HCT116 (cell line): ENCODE measurements at regions not wholly inside any gene's neighbourhood (a gene's known extent, or its start where the extent isn't known, plus 50 kb on each side); places are given as distances from the start of the nearest gene placed in this dataset.
A peak's percentile ranks its signal among the peaks of the same experiment; 100 is the strongest.

ENCODE experiments used
- ATAC-seq: fragments of 200-7000 bp; cut with Tn5 transposase; 2 replicates; pipeline ENCODE4 v1.9.1; 2020; ENCODE audit warnings: mild to moderate bottlenecking, moderate library complexity
- BruUV-seq: library from RNA; stranded (reverse); fragments of 400-500 nt; replicated peaks from 2 replicates; lab custom pipeline; 2021; lab: Mats Ljungman, UMichigan
- CTCF ChIA-PET: fragments of 300-600 bp; sonication (Branson Sonifier 250); formaldehyde crosslinking; loops from one replicate; lab custom pipeline; 2021; ENCODE audit warnings: antibody characterized with exemption; lab: Charles Lee
- POLR2A ChIA-PET: fragments of 300-600, 350-600 bp; sonication (Branson Sonifier 250); formaldehyde crosslinking; loops from one replicate; lab custom pipeline; 2021; ENCODE audit warnings: antibody characterized with exemption; lab: Charles Lee
- RAD21 ChIA-PET, 2 experiments: fragments of 300-600 bp; sonication (Branson Sonifier 250); formaldehyde crosslinking; loops; one replicate each; lab custom pipeline; 2023; ENCODE audit warnings: low total read pairs in 2 of 2; ENCODE audit not compliant: uncharacterized antibody in 2 of 2, unreplicated experiment in 2 of 2, low non-redundant PET in 1 of 2; lab: Charles Lee
- DNase-seq: peaks from one replicate; pipeline ENCODE4 v3.0.0-alpha.2; 2010; ENCODE audit warnings: low read depth, low spot score
- H2AFZ ChIP-seq: fragments of 200-600 bp; shearing (Covaris generic), sonication (generic); 2 replicates; pipeline ENCODE4 v1.6.1; 2017; ENCODE audit warnings: low read depth, mixed run types, mixed read lengths, antibody characterized with exemption, low read length; ENCODE audit not compliant: poor library complexity, severe bottlenecking
- H3K27ac ChIP-seq: 2 replicates; pipeline ENCODE4 v1.5.1; 2012; ENCODE audit warnings: low read depth, low read length
- H3K27me3 ChIP-seq: fragments of 200-600 bp; sonication (generic); 2 replicates; pipeline ENCODE4 v1.6.1; 2016; ENCODE audit warnings: mixed run types, low read length, mixed read lengths; ENCODE audit not compliant: insufficient read depth
- H3K36me3 ChIP-seq, 2 experiments: fragments of 200-500 bp in 1 of 2; fragments of 200-600 bp in 1 of 2; sonication (Bioruptor generic) in 1 of 2; sonication (generic) in 1 of 2; 2 replicates each; pipeline versions ENCODE4 v1.5.1 to v1.6.1; 2014 to 2016; ENCODE audit warnings: low read length in 2 of 2, inconsistent platforms in 1 of 2, mixed read lengths in 1 of 2, mixed run types in 1 of 2; ENCODE audit not compliant: insufficient read depth in 2 of 2, control insufficient read depth in 1 of 2
- H3K4me1 ChIP-seq, 2 experiments: fragments of 200-600 bp in 1 of 2; sonication (generic) in 1 of 2; 2 replicates each; pipeline versions ENCODE4 v1.5.1 to v1.6.1; 2012 to 2017; ENCODE audit warnings: low read length in 2 of 2, inconsistent platforms in 1 of 2, mild to moderate bottlenecking in 1 of 2, mixed read lengths in 1 of 2, mixed run types in 1 of 2, moderate library complexity in 1 of 2; ENCODE audit not compliant: insufficient read depth in 2 of 2, control insufficient read depth in 1 of 2
- H3K4me2 ChIP-seq: fragments of 200-600 bp; sonication (generic); 2 replicates; pipeline ENCODE4 v1.6.1; 2017; ENCODE audit warnings: mixed run types, low read length, mixed read lengths
- H3K4me3 ChIP-seq, 2 experiments: fragments of 200-600 bp in 1 of 2; sonication (generic) in 1 of 2; replicated peaks in 1 of 2; 2 replicates each; pipeline ENCODE4 v1.5.1; 2011 to 2016; ENCODE audit warnings: low read length in 2 of 2, control low read depth in 1 of 2, low read depth in 1 of 2, mild to moderate bottlenecking in 1 of 2, mixed read lengths in 1 of 2, mixed run types in 1 of 2
- H3K79me2 ChIP-seq: fragments of 200-600 bp; sonication (generic); 2 replicates; pipeline ENCODE4 v1.6.1; 2017; ENCODE audit warnings: mild to moderate bottlenecking, mixed run types, low read length, moderate library complexity, mixed read lengths; ENCODE audit not compliant: insufficient read depth
- H3K9ac ChIP-seq: fragments of 200-600 bp; sonication (generic); 2 replicates; pipeline ENCODE4 v1.6.1; 2016; ENCODE audit warnings: low read length, mixed read lengths
- H3K9me2 ChIP-seq: fragments of 200-600 bp; sonication (generic), shearing (Covaris generic); 2 replicates; pipeline ENCODE4 v1.6.1; 2017; ENCODE audit warnings: mixed run types, mild to moderate bottlenecking, moderate library complexity; ENCODE audit not compliant: insufficient read depth
- H3K9me3 ChIP-seq, 2 experiments: fragments of 200-500 bp in 1 of 2; fragments of 200-600 bp in 1 of 2; sonication (Bioruptor generic) in 1 of 2; sonication (generic) in 1 of 2; 2 replicates each; pipeline ENCODE4 v1.6.1; 2014 to 2017; ENCODE audit warnings: low read length in 2 of 2, mixed read lengths in 2 of 2, inconsistent platforms in 1 of 2, low read depth in 1 of 2, mild to moderate bottlenecking in 1 of 2, mixed run types in 1 of 2, moderate library complexity in 1 of 2; ENCODE audit not compliant: control insufficient read depth in 1 of 2, insufficient read depth in 1 of 2
- H4K20me1 ChIP-seq: fragments of 200-600 bp; sonication (generic), shearing (Covaris generic); 2 replicates; pipeline ENCODE4 v1.6.1; 2017; ENCODE audit warnings: mixed run types, mild to moderate bottlenecking, moderate library complexity; ENCODE audit not compliant: insufficient read depth
- CBX3 ChIP-seq: IDR thresholded peaks from 2 replicates; pipeline ENCODE4 v1.6.1; 2012; ENCODE audit warnings: low read depth
- CEBPB ChIP-seq: IDR thresholded peaks from 2 replicates; pipeline ENCODE4 v1.6.1; 2012; ENCODE audit warnings: low read depth
- EGR1 ChIP-seq: IDR thresholded peaks from 2 replicates; pipeline ENCODE4 v1.6.1; 2012; ENCODE audit warnings: low read depth
- ELF1 ChIP-seq: IDR thresholded peaks from 2 replicates; pipeline ENCODE4 v1.6.1; 2012; ENCODE audit warnings: low read depth, borderline replicate concordance
- EZH2 ChIP-seq: fragments of 200-600 bp; sonication (generic); IDR thresholded peaks from 2 replicates; pipeline ENCODE4 v1.6.1; 2017; ENCODE audit warnings: antibody characterized with exemption, mixed run types
- FOSL1 ChIP-seq: IDR thresholded peaks from 2 replicates; pipeline ENCODE4 v1.6.1; 2012; ENCODE audit warnings: low read depth
- JUND ChIP-seq: IDR thresholded peaks from 2 replicates; pipeline ENCODE4 v1.6.1; 2012
- POLR2A ChIP-seq: IDR thresholded peaks from 2 replicates; pipeline ENCODE4 v1.7.0; 2011; ENCODE audit warnings: borderline replicate concordance; ENCODE audit not compliant: insufficient read depth, insufficient read length; ENCODE audit errors: extremely low read depth
- POLR2AphosphoS5 ChIP-seq: IDR thresholded peaks from 2 replicates; pipeline ENCODE4 v1.6.1; 2011; ENCODE audit warnings: mild to moderate bottlenecking, low read depth, low read length, moderate library complexity
- SIN3A ChIP-seq: IDR thresholded peaks from 2 replicates; pipeline ENCODE4 v1.6.1; 2012; ENCODE audit warnings: low read depth
- SP1 ChIP-seq: IDR thresholded peaks from 2 replicates; pipeline ENCODE4 v1.6.1; 2012; ENCODE audit warnings: low read depth
- SRF ChIP-seq: IDR thresholded peaks from 2 replicates; pipeline ENCODE4 v1.6.1; 2012; ENCODE audit warnings: low read depth
- TCF7L2 ChIP-seq: IDR thresholded peaks from 2 replicates; pipeline ENCODE4 v1.7.0; 2011; ENCODE audit warnings: borderline replicate concordance, inconsistent platforms; ENCODE audit not compliant: insufficient read depth, insufficient read length; ENCODE audit errors: extremely low read depth
- YY1 ChIP-seq: IDR thresholded peaks from 2 replicates; pipeline ENCODE4 v1.6.1; 2011; ENCODE audit warnings: low read length, low read depth, moderate library complexity, mild to moderate bottlenecking; ENCODE audit not compliant: insufficient replicate concordance; ENCODE audit errors: extremely low read depth
- ZFX ChIP-seq: fragments of 450-650 bp; IDR thresholded peaks from 2 replicates; pipeline ENCODE4 v1.6.1; 2017
- ZNF274 ChIP-seq: fragments of 200-500 bp; sonication (Bioruptor generic); IDR thresholded peaks from 2 replicates; pipeline ENCODE4 v1.6.1; 2014; ENCODE audit warnings: mild to moderate bottlenecking, low read depth, low read length, inconsistent platforms
- intact Hi-C: fragments of 100-400 bp; cut with micrococcal nuclease; formaldehyde crosslinking; loops from 2 replicates; pipeline ENCODE4 v1.10.0; 2022
- TF ChIP-seq, protein P1 (sequence below): IDR thresholded peaks from 2 replicates; pipeline ENCODE4 v1.6.1; 2012
- TF ChIP-seq, protein P2 (sequence below): IDR thresholded peaks from 2 replicates; pipeline ENCODE4 v1.6.1; 2012
- TF ChIP-seq, protein P3 (sequence below), 3 experiments: fragments of 200-600 bp in 1 of 3; sonication (generic) in 1 of 3; IDR thresholded peaks in 2 of 3; conservative IDR thresholded peaks in 1 of 3; 2 replicates each; pipeline ENCODE4 v1.5.1; 2012 to 2017; ENCODE audit warnings: low read depth in 2 of 3, low read length in 2 of 3, antibody characterized with exemption in 1 of 3, borderline replicate concordance in 1 of 3, control low read depth in 1 of 3, mild to moderate bottlenecking in 1 of 3, mixed read lengths in 1 of 3, mixed run types in 1 of 3, moderate library complexity in 1 of 3; ENCODE audit not compliant: insufficient read depth in 1 of 3
- TF ChIP-seq, protein P4 (sequence below): IDR thresholded peaks from 2 replicates; pipeline ENCODE4 v1.6.1; 2012; ENCODE audit warnings: low read depth
- TF ChIP-seq, protein P5 (sequence below): IDR thresholded peaks from 2 replicates; pipeline ENCODE4 v1.6.1; 2011; ENCODE audit warnings: mild to moderate bottlenecking, low read length, moderate library complexity; ENCODE audit not compliant: insufficient replicate concordance; ENCODE audit errors: extremely low read depth

DNA sequence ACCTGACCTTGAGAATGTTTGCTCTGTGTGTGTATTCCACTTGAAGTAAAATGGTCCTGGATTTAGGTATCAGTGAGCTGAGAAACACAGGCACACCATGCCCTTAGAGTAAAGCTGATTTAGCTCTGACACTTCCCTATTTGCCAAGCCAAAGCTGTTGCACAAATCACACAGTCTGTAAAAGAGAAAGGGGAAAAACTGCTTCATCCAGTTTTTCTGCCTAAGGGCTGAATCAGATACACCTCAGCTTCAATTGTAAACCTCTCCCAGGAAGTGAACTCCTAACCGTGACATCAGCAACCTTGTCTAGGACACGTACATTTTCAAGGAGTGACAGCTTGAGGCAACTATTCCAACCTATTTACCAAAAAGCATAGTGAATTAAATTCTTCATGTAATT lies 150.4 kb downstream of the NR4A2 start:
- no peaks in the 10 kb centered on the region for H3K36me3 ChIP-seq
- peak overlapping the region; percentile 39; the same call in 1 of the 2 replicates for H3K27ac ChIP-seq
- ChIA-PET POLR2A (no interaction called here), RAD21 (no interaction called here), CTCF (interaction anchor here (0.7 kb wide), 1 partner anchor 805 kb away, joined by 3 read pairs; no protein-coding TSS in a partner anchor)
- intact Hi-C loops, result loop anchor here (5.0 kb wide), 1 partner anchor 150 kb away; the partner anchor contains the start of gene NR4A2
- H3K9me2 ChIP-seq, result no peaks in the 10 kb centered on the region
- no peaks in the 10 kb centered on the region for H3K9me3 ChIP-seq
- H3K27me3 ChIP-seq, result no peaks in the 10 kb centered on the region
- ATAC-seq (peak; percentile 92), DNase-seq (peak; percentile 92)
- no peak overlapping the region for H2AFZ ChIP-seq
- peak overlapping the region; percentile 53 for H3K4me2 ChIP-seq
- no peaks in the 10 kb centered on the region for H3K79me2 ChIP-seq
- H3K9ac ChIP-seq, result peak overlapping the region; percentile 21
- BruUV-seq, result no TSS peak
- H4K20me1 ChIP-seq, result no peaks in the 10 kb centered on the region
- peak overlapping the region in 1 of 2 experiments; percentile 9; a peak in 2 of 4 replicates for H3K4me3 ChIP-seq
- peaks cover 15 to 22% of the 10 kb centered on the region in 2 experiments for H3K4me1 ChIP-seq
- TF ChIP-seq, protein P1, sequence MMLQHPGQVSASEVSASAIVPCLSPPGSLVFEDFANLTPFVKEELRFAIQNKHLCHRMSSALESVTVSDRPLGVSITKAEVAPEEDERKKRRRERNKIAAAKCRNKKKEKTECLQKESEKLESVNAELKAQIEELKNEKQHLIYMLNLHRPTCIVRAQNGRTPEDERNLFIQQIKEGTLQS, result peak; percentile 61; the same call in 1 of the 2 replicates
- TF ChIP-seq EGR1, result no peak
- TF ChIP-seq, protein P2, sequence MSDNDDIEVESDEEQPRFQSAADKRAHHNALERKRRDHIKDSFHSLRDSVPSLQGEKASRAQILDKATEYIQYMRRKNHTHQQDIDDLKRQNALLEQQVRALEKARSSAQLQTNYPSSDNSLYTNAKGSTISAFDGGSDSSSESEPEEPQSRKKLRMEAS, result peak; percentile 84
- TF ChIP-seq ZFX, result no peak
- peak; percentile 71 for TF ChIP-seq POLR2AphosphoS5
- TF ChIP-seq JUND, result peak; percentile 92
- peak; percentile 95 for TF ChIP-seq CEBPB
- TF ChIP-seq ELF1, result peak; percentile 67
- peak; percentile 58 for TF ChIP-seq YY1
- TF ChIP-seq, protein P3, sequence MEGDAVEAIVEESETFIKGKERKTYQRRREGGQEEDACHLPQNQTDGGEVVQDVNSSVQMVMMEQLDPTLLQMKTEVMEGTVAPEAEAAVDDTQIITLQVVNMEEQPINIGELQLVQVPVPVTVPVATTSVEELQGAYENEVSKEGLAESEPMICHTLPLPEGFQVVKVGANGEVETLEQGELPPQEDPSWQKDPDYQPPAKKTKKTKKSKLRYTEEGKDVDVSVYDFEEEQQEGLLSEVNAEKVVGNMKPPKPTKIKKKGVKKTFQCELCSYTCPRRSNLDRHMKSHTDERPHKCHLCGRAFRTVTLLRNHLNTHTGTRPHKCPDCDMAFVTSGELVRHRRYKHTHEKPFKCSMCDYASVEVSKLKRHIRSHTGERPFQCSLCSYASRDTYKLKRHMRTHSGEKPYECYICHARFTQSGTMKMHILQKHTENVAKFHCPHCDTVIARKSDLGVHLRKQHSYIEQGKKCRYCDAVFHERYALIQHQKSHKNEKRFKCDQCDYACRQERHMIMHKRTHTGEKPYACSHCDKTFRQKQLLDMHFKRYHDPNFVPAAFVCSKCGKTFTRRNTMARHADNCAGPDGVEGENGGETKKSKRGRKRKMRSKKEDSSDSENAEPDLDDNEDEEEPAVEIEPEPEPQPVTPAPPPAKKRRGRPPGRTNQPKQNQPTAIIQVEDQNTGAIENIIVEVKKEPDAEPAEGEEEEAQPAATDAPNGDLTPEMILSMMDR (IDR thresholded peaks at IDR 0.05 in 2 of 3, conservative IDR thresholded peaks at IDR 0.05 in 1 of 3; ENCODE audit: borderline replicate concordance in 1 of 3, insufficient read depth in 1 of 3, low read depth in 2 of 3, low read length in 2 of 3), result no peak
- TF ChIP-seq SRF, result peak; percentile 74
- TF ChIP-seq ZNF274, result no peak
- peak; percentile 96 for TF ChIP-seq CBX3
- no peak for TF ChIP-seq EZH2
- TF ChIP-seq SIN3A, result peak; percentile 94
- TF ChIP-seq, protein P4, sequence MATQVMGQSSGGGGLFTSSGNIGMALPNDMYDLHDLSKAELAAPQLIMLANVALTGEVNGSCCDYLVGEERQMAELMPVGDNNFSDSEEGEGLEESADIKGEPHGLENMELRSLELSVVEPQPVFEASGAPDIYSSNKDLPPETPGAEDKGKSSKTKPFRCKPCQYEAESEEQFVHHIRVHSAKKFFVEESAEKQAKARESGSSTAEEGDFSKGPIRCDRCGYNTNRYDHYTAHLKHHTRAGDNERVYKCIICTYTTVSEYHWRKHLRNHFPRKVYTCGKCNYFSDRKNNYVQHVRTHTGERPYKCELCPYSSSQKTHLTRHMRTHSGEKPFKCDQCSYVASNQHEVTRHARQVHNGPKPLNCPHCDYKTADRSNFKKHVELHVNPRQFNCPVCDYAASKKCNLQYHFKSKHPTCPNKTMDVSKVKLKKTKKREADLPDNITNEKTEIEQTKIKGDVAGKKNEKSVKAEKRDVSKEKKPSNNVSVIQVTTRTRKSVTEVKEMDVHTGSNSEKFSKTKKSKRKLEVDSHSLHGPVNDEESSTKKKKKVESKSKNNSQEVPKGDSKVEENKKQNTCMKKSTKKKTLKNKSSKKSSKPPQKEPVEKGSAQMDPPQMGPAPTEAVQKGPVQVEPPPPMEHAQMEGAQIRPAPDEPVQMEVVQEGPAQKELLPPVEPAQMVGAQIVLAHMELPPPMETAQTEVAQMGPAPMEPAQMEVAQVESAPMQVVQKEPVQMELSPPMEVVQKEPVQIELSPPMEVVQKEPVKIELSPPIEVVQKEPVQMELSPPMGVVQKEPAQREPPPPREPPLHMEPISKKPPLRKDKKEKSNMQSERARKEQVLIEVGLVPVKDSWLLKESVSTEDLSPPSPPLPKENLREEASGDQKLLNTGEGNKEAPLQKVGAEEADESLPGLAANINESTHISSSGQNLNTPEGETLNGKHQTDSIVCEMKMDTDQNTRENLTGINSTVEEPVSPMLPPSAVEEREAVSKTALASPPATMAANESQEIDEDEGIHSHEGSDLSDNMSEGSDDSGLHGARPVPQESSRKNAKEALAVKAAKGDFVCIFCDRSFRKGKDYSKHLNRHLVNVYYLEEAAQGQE, result no peak
- TF ChIP-seq, protein P5, sequence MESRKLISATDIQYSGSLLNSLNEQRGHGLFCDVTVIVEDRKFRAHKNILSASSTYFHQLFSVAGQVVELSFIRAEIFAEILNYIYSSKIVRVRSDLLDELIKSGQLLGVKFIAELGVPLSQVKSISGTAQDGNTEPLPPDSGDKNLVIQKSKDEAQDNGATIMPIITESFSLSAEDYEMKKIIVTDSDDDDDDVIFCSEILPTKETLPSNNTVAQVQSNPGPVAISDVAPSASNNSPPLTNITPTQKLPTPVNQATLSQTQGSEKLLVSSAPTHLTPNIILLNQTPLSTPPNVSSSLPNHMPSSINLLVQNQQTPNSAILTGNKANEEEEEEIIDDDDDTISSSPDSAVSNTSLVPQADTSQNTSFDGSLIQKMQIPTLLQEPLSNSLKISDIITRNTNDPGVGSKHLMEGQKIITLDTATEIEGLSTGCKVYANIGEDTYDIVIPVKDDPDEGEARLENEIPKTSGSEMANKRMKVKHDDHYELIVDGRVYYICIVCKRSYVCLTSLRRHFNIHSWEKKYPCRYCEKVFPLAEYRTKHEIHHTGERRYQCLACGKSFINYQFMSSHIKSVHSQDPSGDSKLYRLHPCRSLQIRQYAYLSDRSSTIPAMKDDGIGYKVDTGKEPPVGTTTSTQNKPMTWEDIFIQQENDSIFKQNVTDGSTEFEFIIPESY, result peak; percentile 67
- TF ChIP-seq POLR2A, result no peak
- TF ChIP-seq SP1, result peak; percentile 97
- peak; percentile 79 for TF ChIP-seq FOSL1
- TF ChIP-seq TCF7L2, result no peak
